ENCODE measurements at regions not wholly inside any gene's neighbourhood (a gene's known extent, or its start where the extent isn't known, plus 50 kb on each side); places are given as distances from the start of the nearest gene placed in this dataset.
"Not testable (repeated sequence)": the region's sequence is repeated elsewhere in the genome, so short reads cannot be mapped to it uniquely, and the experiment has no call there.

- DNase-seq (ENCODE audit: low read depth) = no peak
These were observed 702.8 kb downstream of the SI start for GRCh38 chr3:164375538-164375937.

GRCh38 chr3:164371681-164372080 lies 706.6 kb downstream of the SI start:
- no peak for DNase-seq (ENCODE audit: low read depth)

GRCh38 chr3:164370970-164371369 lies 707.3 kb downstream of the SI start:
- no peak for DNase-seq (ENCODE audit: low read depth)

- DNase-seq (ENCODE audit: low read depth) = peak; percentile 16
These were observed 713.1 kb downstream of the SI start for GRCh38 chr3:164365242-164365641.

- no peak for DNase-seq (ENCODE audit: low read depth)
These were observed 714.2 kb downstream of the SI start for GRCh38 chr3:164364111-164364510.

GRCh38 chr3:164360738-164361406 lies 717.4 kb downstream of the SI start:
- DNase-seq (ENCODE audit: low read depth) = no peak

GRCh38 chr3:164360078-164360578 lies 718.2 kb downstream of the SI start:
- DNase-seq (ENCODE audit: low read depth) = no peak

GRCh38 chr3:164352991-164353390 lies 725.3 kb downstream of the SI start:
- no peak for DNase-seq (ENCODE audit: low read depth)

GRCh38 chr3:164351131-164351530 lies 727.2 kb downstream of the SI start:
- DNase-seq (ENCODE audit: low read depth) = peak; percentile 1

GRCh38 chr3:164342206-164342605 lies 736.1 kb downstream of the SI start:
- not testable (repeated sequence) for DNase-seq (ENCODE audit: low read depth)

GRCh38 chr3:164341086-164341485 lies 737.2 kb downstream of the SI start:
- DNase-seq (ENCODE audit: low read depth) = no peak

- no peak for DNase-seq (ENCODE audit: low read depth)
These were observed 738.0 kb downstream of the SI start for GRCh38 chr3:164340273-164340672.

- peak; percentile 11 for DNase-seq (ENCODE audit: low read depth)
These were observed 745.2 kb downstream of the SI start for GRCh38 chr3:164332831-164333802.

GRCh38 chr3:164326714-164327113 lies 751.6 kb downstream of the SI start:
- no peak for DNase-seq (ENCODE audit: low read depth)

- DNase-seq (ENCODE audit: low read depth) = no peak
These were observed 757.3 kb downstream of the SI start for GRCh38 chr3:164320962-164321361.

- no peak for DNase-seq (ENCODE audit: low read depth)
These were observed 772.3 kb downstream of the SI start for GRCh38 chr3:164306042-164306441.

GRCh38 chr3:164303894-164304293 lies 774.4 kb downstream of the SI start:
- no peak for DNase-seq (ENCODE audit: low read depth)

- no peak for DNase-seq (ENCODE audit: low read depth)
These were observed 775.7 kb downstream of the SI start for GRCh38 chr3:164302622-164303021.

GRCh38 chr3:164291486-164291885 lies 786.8 kb downstream of the SI start:
- not testable (repeated sequence) for DNase-seq (ENCODE audit: low read depth)

- no peak for DNase-seq (ENCODE audit: low read depth)
These were observed 799.7 kb downstream of the SI start for GRCh38 chr3:164278550-164278949.

GRCh38 chr3:164267053-164267452 lies 811.2 kb downstream of the SI start:
- no peak for DNase-seq (ENCODE audit: low read depth)

GRCh38 chr3:164250923-164251322 lies 827.4 kb downstream of the SI start:
- no peak for DNase-seq (ENCODE audit: low read depth)

- no peak for DNase-seq (ENCODE audit: low read depth)
These were observed 841.4 kb downstream of the SI start for GRCh38 chr3:164236851-164237250.
